Fibroblast of lung (primary cell): ENCODE measurements at regions not wholly inside any gene's neighbourhood (a gene's known extent, or its start where the extent isn't known, plus 50 kb on each side); places are given as distances from the start of the nearest gene placed in this dataset.

Source experiments
- EZH2 ChIP-seq: IDR thresholded peaks from 2 replicates; pipeline ENCODE4 v1.5.1; 2012; ENCODE audit warnings: low read length, control low read depth, mild to moderate bottlenecking; ENCODE audit errors: missing control alignments
- TF ChIP-seq, protein P1 (sequence below), 2 donors: IDR thresholded peaks in 1 of 2; conservative IDR thresholded peaks in 1 of 2; 1 replicate in 1 of 2; 2 replicates in 1 of 2; pipeline ENCODE4 v1.5.1; 2011 to 2012; ENCODE audit warnings: low read length in 2 of 2, control low read depth in 1 of 2, inconsistent platforms in 1 of 2, low read depth in 1 of 2, mild to moderate bottlenecking in 1 of 2

DNA sequence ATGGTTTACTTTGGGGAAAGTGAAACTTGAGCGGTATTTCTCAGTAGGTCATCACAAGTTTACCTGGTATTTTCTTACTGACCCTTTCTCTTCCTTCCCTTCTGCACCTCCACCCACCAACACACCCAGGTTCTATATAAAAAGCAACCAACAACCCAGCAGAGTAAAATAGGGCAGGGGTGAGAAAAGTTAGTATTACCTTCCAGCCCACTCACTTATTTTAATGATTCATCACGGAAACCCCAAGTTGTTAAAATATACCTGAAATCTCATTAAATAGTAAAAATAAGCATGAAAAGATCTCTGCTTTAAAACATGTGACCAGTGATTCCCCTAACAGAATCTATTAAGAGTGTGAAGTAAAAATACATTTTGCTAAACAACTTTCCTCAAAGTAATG, 306.1 kb downstream of the ZEB2 start:
- TF ChIP-seq, protein P1, sequence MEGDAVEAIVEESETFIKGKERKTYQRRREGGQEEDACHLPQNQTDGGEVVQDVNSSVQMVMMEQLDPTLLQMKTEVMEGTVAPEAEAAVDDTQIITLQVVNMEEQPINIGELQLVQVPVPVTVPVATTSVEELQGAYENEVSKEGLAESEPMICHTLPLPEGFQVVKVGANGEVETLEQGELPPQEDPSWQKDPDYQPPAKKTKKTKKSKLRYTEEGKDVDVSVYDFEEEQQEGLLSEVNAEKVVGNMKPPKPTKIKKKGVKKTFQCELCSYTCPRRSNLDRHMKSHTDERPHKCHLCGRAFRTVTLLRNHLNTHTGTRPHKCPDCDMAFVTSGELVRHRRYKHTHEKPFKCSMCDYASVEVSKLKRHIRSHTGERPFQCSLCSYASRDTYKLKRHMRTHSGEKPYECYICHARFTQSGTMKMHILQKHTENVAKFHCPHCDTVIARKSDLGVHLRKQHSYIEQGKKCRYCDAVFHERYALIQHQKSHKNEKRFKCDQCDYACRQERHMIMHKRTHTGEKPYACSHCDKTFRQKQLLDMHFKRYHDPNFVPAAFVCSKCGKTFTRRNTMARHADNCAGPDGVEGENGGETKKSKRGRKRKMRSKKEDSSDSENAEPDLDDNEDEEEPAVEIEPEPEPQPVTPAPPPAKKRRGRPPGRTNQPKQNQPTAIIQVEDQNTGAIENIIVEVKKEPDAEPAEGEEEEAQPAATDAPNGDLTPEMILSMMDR (conservative IDR thresholded peaks at IDR 0.05 in 1 of 2, IDR thresholded peaks at IDR 0.05 in 1 of 2; ENCODE audit: low read depth in 1 of 2, low read length in 2 of 2) = no peak
- no peak for TF ChIP-seq EZH2
